PC-3 (cell line): ENCODE measurements at regions not wholly inside any gene's neighbourhood (a gene's known extent, or its start where the extent isn't known, plus 50 kb on each side); places are given as distances from the start of the nearest gene placed in this dataset.

ENCODE experiments used
- ATAC-seq: fragments of 200-7000 bp; cut with Tn5 transposase; 2 replicates; pipeline ENCODE4 v1.9.1; 2020; ENCODE audit warnings: mild to moderate bottlenecking, moderate library complexity
- BruUV-seq: library from RNA; stranded (reverse); fragments of 400-500 nt; replicated peaks from 2 replicates; lab custom pipeline; 2021; lab: Mats Ljungman, UMichigan
- CTCF ChIA-PET: fragments of 300-600 bp; sonication (Branson Sonifier 250); formaldehyde crosslinking; loops from one replicate; lab custom pipeline; 2022; ENCODE audit warnings: antibody characterized with exemption; lab: Charles Lee
- POLR2A ChIA-PET: fragments of 300-600 bp; sonication (Branson Sonifier 250); formaldehyde crosslinking; loops from one replicate; lab custom pipeline; 2022; ENCODE audit warnings: antibody characterized with exemption; ENCODE audit not compliant: unreplicated experiment; lab: Charles Lee
- DNase-seq: peaks from one replicate; pipeline ENCODE4 v3.0.0-alpha.2; 2015
- H2AFZ ChIP-seq: fragments of 300-600 bp; sonication (generic); 2 replicates; pipeline ENCODE4 v1.6.0; 2016; ENCODE audit warnings: antibody characterized with exemption, low read length
- H3F3A ChIP-seq: fragments of 300-600 bp; sonication (generic); one replicate; pipeline ENCODE4 v1.6.0; 2017; ENCODE audit warnings: antibody characterized with exemption, low read length, control low read depth, mild to moderate bottlenecking; ENCODE audit not compliant: unreplicated experiment
- H3K27ac ChIP-seq: fragments of 300-600 bp; sonication (generic); 2 replicates; pipeline ENCODE4 v1.5.1; 2016; ENCODE audit warnings: mild to moderate bottlenecking, low read length
- H3K27me3 ChIP-seq: fragments of 300-600 bp; sonication (generic); 2 replicates; pipeline ENCODE4 v1.6.1; 2016; ENCODE audit warnings: low read length, mixed read lengths
- H3K36me3 ChIP-seq: fragments of 300-600 bp; sonication (generic); 2 replicates; pipeline ENCODE4 v1.6.1; 2016; ENCODE audit warnings: low read depth, mixed run types, low read length, mixed read lengths
- H3K4me1 ChIP-seq: fragments of 300-600 bp; sonication (generic); 2 replicates; pipeline ENCODE4 v1.5.1; 2016; ENCODE audit warnings: low read length; ENCODE audit not compliant: insufficient read depth
- H3K4me2 ChIP-seq: fragments of 300-600 bp; sonication (generic); 2 replicates; pipeline ENCODE4 v1.6.0; 2016; ENCODE audit warnings: low read length
- H3K4me3 ChIP-seq: fragments of 300-600 bp; sonication (generic); 2 replicates; pipeline ENCODE4 v1.5.1; 2016; ENCODE audit warnings: mild to moderate bottlenecking, low read length, mixed read lengths
- H3K79me2 ChIP-seq: fragments of 300-600 bp; sonication (generic); 2 replicates; pipeline ENCODE4 v1.6.1; 2017; ENCODE audit warnings: low read length, mixed read lengths
- H3K9ac ChIP-seq: fragments of 300-600 bp; sonication (generic); 2 replicates; pipeline ENCODE4 v1.6.0; 2016; ENCODE audit warnings: mild to moderate bottlenecking, low read length
- H3K9me2 ChIP-seq: fragments of 300-600 bp; sonication (generic); replicated peaks from 2 replicates; pipeline ENCODE4 v1.6.1; 2016; ENCODE audit warnings: mixed run types, low read length, mixed read lengths
- H3K9me3 ChIP-seq: fragments of 300-600 bp; sonication (generic); 2 replicates; pipeline ENCODE4 v1.6.1; 2016; ENCODE audit warnings: low read length, mixed read lengths
- H4K20me1 ChIP-seq: fragments of 300-600 bp; sonication (generic); 2 replicates; pipeline ENCODE4 v1.6.1; 2016; ENCODE audit warnings: low read length, mixed read lengths
- CTCF ChIP-seq: fragments of 300-600 bp; sonication (generic); conservative IDR thresholded peaks from 2 replicates; pipeline ENCODE4 v1.5.1; 2017; ENCODE audit warnings: antibody characterized with exemption, low read depth, mild to moderate bottlenecking, low read length
- EZH2 ChIP-seq: fragments of 300-600 bp; sonication (generic); IDR thresholded peaks from one replicate; pipeline ENCODE4 v1.6.1; 2017; ENCODE audit warnings: antibody characterized with exemption, mild to moderate bottlenecking, low read length; ENCODE audit not compliant: unreplicated experiment
- EZH2phosphoT487 ChIP-seq: fragments of 300-600 bp; sonication (generic); IDR thresholded peaks from 2 replicates; pipeline ENCODE4 v1.6.1; 2018; ENCODE audit warnings: mild to moderate bottlenecking, antibody characterized with exemption, low read length, borderline replicate concordance
- intact Hi-C: fragments of 100-400 bp; cut with micrococcal nuclease; formaldehyde crosslinking; loops from 2 replicates; pipeline ENCODE4 v1.9.0; 2023

GRCh38 chr2:185227391-185227790 lies 511.2 kb upstream of the FSIP2 start:
- Histone ChIP-seq H4K20me1 (no peaks in the 10 kb centered on the region), H3K79me2 (no peaks in the 10 kb centered on the region), H3K9ac (no peak overlapping the region), H2AFZ (no peak overlapping the region), H3K27ac (no peak overlapping the region), H3K4me1 (0 out of 2 replicates have a peak, but pooled peaks cover 2% of the 10 kb centered on the region), H3K9me3 (no peaks in the 10 kb centered on the region), H3K9me2 (no peaks in the 10 kb centered on the region), H3K4me3 (no peak overlapping the region), H3F3A (no peaks in the 10 kb centered on the region), H3K27me3 (no peaks in the 10 kb centered on the region), H3K4me2 (no peak overlapping the region), H3K36me3 (no peaks in the 10 kb centered on the region)
- ATAC-seq (no peak), DNase-seq (no peak)
- TF ChIP-seq EZH2phosphoT487: no peak
- TF ChIP-seq CTCF: no peak
- no peak for TF ChIP-seq EZH2
- BruUV-seq: no TSS peak
- intact Hi-C loops: no loop called here
- ChIA-PET CTCF (no interaction called here), POLR2A (no interaction called here)

GRCh38 chr2:185239491-185239890 lies 499.1 kb upstream of the FSIP2 start:
- ATAC-seq (no peak), DNase-seq (no peak)
- H3K4me3 ChIP-seq: no peak overlapping the region
- no peak overlapping the region for H3K27ac ChIP-seq
- H3K79me2 ChIP-seq: no peaks in the 10 kb centered on the region
- no peaks in the 10 kb centered on the region for H3K9me3 ChIP-seq
- peaks cover 6% of the 10 kb centered on the region for H3K4me1 ChIP-seq
- POLR2A ChIA-PET: no interaction called here
- H3K9ac ChIP-seq: no peak overlapping the region
- BruUV-seq: no TSS peak
- no peaks in the 10 kb centered on the region for H3K36me3 ChIP-seq
- intact Hi-C loops: no loop called here
- no peak for TF ChIP-seq CTCF
- TF ChIP-seq EZH2phosphoT487: no peak
- no peak for TF ChIP-seq EZH2
- CTCF ChIA-PET: no interaction called here
- no peak overlapping the region for H2AFZ ChIP-seq
- no peaks in the 10 kb centered on the region for H3K9me2 ChIP-seq
- H3K4me2 ChIP-seq: no peak overlapping the region
- H3K27me3 ChIP-seq: no peaks in the 10 kb centered on the region
- no peaks in the 10 kb centered on the region for H3F3A ChIP-seq
- no peaks in the 10 kb centered on the region for H4K20me1 ChIP-seq

GRCh38 chr2:185240796-185241195 lies 497.8 kb upstream of the FSIP2 start:
- H3K27me3 ChIP-seq: no peaks in the 10 kb centered on the region
- H3K4me1 ChIP-seq: peaks cover 6% of the 10 kb centered on the region
- H3K36me3 ChIP-seq: no peaks in the 10 kb centered on the region
- POLR2A ChIA-PET: no interaction called here
- no peak for ATAC-seq
- DNase-seq: no peak
- no peaks in the 10 kb centered on the region for H4K20me1 ChIP-seq
- H3K9me2 ChIP-seq: no peaks in the 10 kb centered on the region
- CTCF ChIA-PET: no interaction called here
- no peaks in the 10 kb centered on the region for H3K9me3 ChIP-seq
- intact Hi-C loops: no loop called here
- H3K27ac ChIP-seq: no peak overlapping the region
- H2AFZ ChIP-seq: no peak overlapping the region
- no peak for TF ChIP-seq EZH2phosphoT487
- TF ChIP-seq CTCF: no peak
- TF ChIP-seq EZH2: no peak
- BruUV-seq: no TSS peak
- H3K4me2 ChIP-seq: no peak overlapping the region
- H3K9ac ChIP-seq: no peak overlapping the region
- no peaks in the 10 kb centered on the region for H3K79me2 ChIP-seq
- H3K4me3 ChIP-seq: no peak overlapping the region
- H3F3A ChIP-seq: no peaks in the 10 kb centered on the region
